IMR-90 (cell line): ENCODE measurements at regions not wholly inside any gene's neighbourhood (a gene's known extent, or its start where the extent isn't known, plus 50 kb on each side); places are given as distances from the start of the nearest gene placed in this dataset.

ENCODE experiments used
- ATAC-seq: fragments of 200-7000 bp; cut with Tn5 transposase; 2 replicates; pipeline ENCODE4 v1.9.1; 2020; ENCODE audit warnings: low read depth, mild to moderate bottlenecking, moderate library complexity
- BruUV-seq: library from RNA; stranded (reverse); fragments of 400-500 nt; replicated peaks from 2 replicates; lab custom pipeline; 2021; lab: Mats Ljungman, UMichigan
- CTCF ChIA-PET: fragments of 300-600 bp; formaldehyde crosslinking; extraction: SDS; loops from one replicate; lab custom pipeline; 2021; ENCODE audit warnings: antibody characterized with exemption; lab: Yijun Ruan, JAX
- POLR2A ChIA-PET: fragments of 300-600 bp; sonication (Branson Sonifier 250); formaldehyde crosslinking; loops from one replicate; lab custom pipeline; 2022; ENCODE audit warnings: antibody characterized with exemption; ENCODE audit not compliant: unreplicated experiment; lab: Charles Lee
- DNase-seq: peaks from one replicate; pipeline ENCODE4 v3.0.0; 2013
- H2AFZ ChIP-seq: replicated peaks from 2 replicates; pipeline ENCODE3; 2013; ENCODE audit warnings: low read length, mild to moderate bottlenecking; ENCODE audit not compliant: poor library complexity
- H2AK5ac ChIP-seq: 2 replicates; pipeline ENCODE4 v1.6.1; 2013; ENCODE audit warnings: low read depth, low read length, inconsistent platforms
- H2AK9ac ChIP-seq: replicated peaks from 2 replicates; pipeline ENCODE3; 2013; ENCODE audit warnings: mild to moderate bottlenecking, low read depth, low read length, moderate library complexity; ENCODE audit not compliant: poor library complexity
- H2BK120ac ChIP-seq: 2 replicates; pipeline ENCODE4 v1.6.1; 2013; ENCODE audit warnings: low read depth, low read length, inconsistent platforms
- H2BK15ac ChIP-seq: 3 replicates; pipeline ENCODE4 v1.6.1; 2013; ENCODE audit warnings: low read depth, low read length, inconsistent platforms
- H2BK20ac ChIP-seq: 2 replicates; pipeline ENCODE4 v1.6.1; 2013; ENCODE audit warnings: low read depth, mild to moderate bottlenecking, inconsistent platforms, low read length, moderate library complexity
- H2BK5ac ChIP-seq: 2 replicates; pipeline ENCODE4 v1.6.1; 2013; ENCODE audit warnings: mild to moderate bottlenecking, low read depth, low read length, inconsistent platforms; ENCODE audit not compliant: poor library complexity, severe bottlenecking
- H3K14ac ChIP-seq: replicated peaks from 2 replicates; pipeline ENCODE4 v1.6.1; 2013; ENCODE audit warnings: low read depth, low read length, inconsistent platforms
- H3K18ac ChIP-seq: 2 replicates; pipeline ENCODE4 v1.6.1; 2013; ENCODE audit warnings: low read depth, low read length, control low read depth
- H3K23ac ChIP-seq: 2 replicates; pipeline ENCODE4 v1.6.1; 2013; ENCODE audit warnings: low read depth, low read length, inconsistent platforms
- H3K27ac ChIP-seq: 2 replicates; pipeline ENCODE4 v1.5.1; 2013; ENCODE audit warnings: mild to moderate bottlenecking, control low read depth, low read length; ENCODE audit not compliant: insufficient read depth
- H3K27me3 ChIP-seq: 2 replicates; pipeline ENCODE4 v1.6.1; 2013; ENCODE audit warnings: low read length; ENCODE audit not compliant: control insufficient read depth, insufficient read depth
- H3K36me3 ChIP-seq: 2 replicates; pipeline ENCODE4 v1.6.1; 2013; ENCODE audit warnings: low read length, mixed read lengths; ENCODE audit not compliant: control insufficient read depth, insufficient read depth
- H3K4ac ChIP-seq: 2 replicates; pipeline ENCODE4 v1.6.1; 2013; ENCODE audit warnings: low read depth, low read length, inconsistent platforms
- H3K4me1 ChIP-seq: 2 replicates; pipeline ENCODE4 v1.6.1; 2013; ENCODE audit warnings: low read length, mixed read lengths; ENCODE audit not compliant: control insufficient read depth, insufficient read depth
- H3K4me2 ChIP-seq: 2 replicates; pipeline ENCODE4 v1.6.1; 2013; ENCODE audit warnings: low read depth, mild to moderate bottlenecking, control low read depth, low read length, moderate library complexity
- H3K4me3 ChIP-seq: 2 replicates; pipeline ENCODE4 v1.5.1; 2013; ENCODE audit warnings: low read depth, mild to moderate bottlenecking, control low read depth, low read length, moderate library complexity; ENCODE audit not compliant: insufficient read depth
- H3K56ac ChIP-seq: 2 replicates; pipeline ENCODE4 v1.6.1; 2013; ENCODE audit warnings: low read length, inconsistent platforms; ENCODE audit not compliant: insufficient read depth; ENCODE audit errors: extremely low read depth
- H3K79me1 ChIP-seq, 2 experiments: 2 replicates each; pipeline ENCODE4 v1.6.1; 2013; ENCODE audit warnings: low read length in 2 of 2, inconsistent platforms in 1 of 2, low read depth in 1 of 2
- H3K9ac ChIP-seq: 2 replicates; pipeline ENCODE4 v1.6.1; 2013; ENCODE audit warnings: low read depth, low read length, control low read depth
- H3K9me1 ChIP-seq: 2 replicates; pipeline ENCODE4 v1.6.1; 2013; ENCODE audit warnings: low read length, inconsistent platforms; ENCODE audit not compliant: insufficient read depth
- H3K9me3 ChIP-seq: 2 replicates; pipeline ENCODE4 v1.6.1; 2013; ENCODE audit warnings: low read length; ENCODE audit not compliant: control insufficient read depth, insufficient read depth
- H4K20me1 ChIP-seq: 2 replicates; pipeline ENCODE4 v1.6.1; 2013; ENCODE audit warnings: low read length, inconsistent platforms; ENCODE audit not compliant: insufficient read depth
- H4K5ac ChIP-seq: 2 replicates; pipeline ENCODE4 v1.6.1; 2013; ENCODE audit warnings: mild to moderate bottlenecking, low read depth, low read length, control low read depth
- H4K8ac ChIP-seq, 2 experiments: 2 replicates each; pipeline ENCODE4 v1.6.1; 2013; ENCODE audit warnings: low read depth in 2 of 2, low read length in 2 of 2, control low read depth in 1 of 2, inconsistent platforms in 1 of 2
- H4K91ac ChIP-seq: 2 replicates; pipeline ENCODE4 v1.6.1; 2013; ENCODE audit warnings: low read depth, low read length, inconsistent platforms; ENCODE audit not compliant: insufficient read depth
- BHLHE40 ChIP-seq: fragments of 150-350 bp; IDR thresholded peaks from 2 replicates; pipeline ENCODE4 v1.6.1; 2016; ENCODE audit warnings: mild to moderate bottlenecking, low read depth, low read length
- CEBPB ChIP-seq: IDR thresholded peaks from 2 replicates; pipeline ENCODE4 v1.6.1; 2012; ENCODE audit warnings: low read depth, low read length, improper control_type of control experiment
- CHD1 ChIP-seq: IDR thresholded peaks from 2 replicates; pipeline ENCODE4 v1.6.1; 2012; ENCODE audit warnings: low read depth, low read length, improper control_type of control experiment
- FOS ChIP-seq: fragments of 150-350 bp; IDR thresholded peaks from 2 replicates; pipeline ENCODE4 v1.6.1; 2016; ENCODE audit warnings: low read depth, low read length
- MAFK ChIP-seq: IDR thresholded peaks from 2 replicates; pipeline ENCODE4 v1.6.1; 2012; ENCODE audit warnings: low read depth, low read length, improper control_type of control experiment
- MAZ ChIP-seq: IDR thresholded peaks from 2 replicates; pipeline ENCODE4 v1.6.1; 2012; ENCODE audit warnings: low read depth, mild to moderate bottlenecking, low read length, improper control_type of control experiment, moderate library complexity, borderline replicate concordance
- NFE2L2 ChIP-seq: fragments of 150-350 bp; IDR thresholded peaks from 2 replicates; pipeline ENCODE4 v1.6.1; 2016; ENCODE audit warnings: low read depth, mild to moderate bottlenecking, low read length
- POLR2A ChIP-seq: IDR thresholded peaks from 2 replicates; pipeline ENCODE4 v1.6.1; 2012; ENCODE audit warnings: mild to moderate bottlenecking, low read depth, low read length
- RAD21 ChIP-seq: IDR thresholded peaks from 2 replicates; pipeline ENCODE4 v1.6.1; 2012; ENCODE audit warnings: low read length, improper control_type of control experiment
- RCOR1 ChIP-seq: IDR thresholded peaks from 2 replicates; pipeline ENCODE4 v1.6.1; 2012; ENCODE audit warnings: mild to moderate bottlenecking, low read length, improper control_type of control experiment; ENCODE audit not compliant: insufficient replicate concordance
- RFX5 ChIP-seq: IDR thresholded peaks from 2 replicates; pipeline ENCODE4 v1.8.0; 2012; ENCODE audit warnings: low read depth, mild to moderate bottlenecking, low read length, moderate library complexity
- SMC3 ChIP-seq: fragments of 150-350 bp; IDR thresholded peaks from 2 replicates; pipeline ENCODE4 v1.6.1; 2016; ENCODE audit warnings: low read depth, mild to moderate bottlenecking, antibody characterized with exemption, low read length, moderate library complexity
- USF2 ChIP-seq: fragments of 150-350 bp; IDR thresholded peaks from 2 replicates; pipeline ENCODE4 v1.6.1; 2017; ENCODE audit warnings: mild to moderate bottlenecking, antibody characterized with exemption, low read length, low read depth
- WGBS, 2 experiments: methylation state at CpG; one replicate each; pipeline versions ENCODE4 v1.1.5 to v1.1.7; 2013; ENCODE audit warnings: missing lambda C conversion rate in 2 of 2; ENCODE audit not compliant: insufficient read length in 1 of 2; ENCODE audit errors: extremely low coverage in 2 of 2; 5-methylcytosine and 5-hydroxymethylcytosine counted together
- dilution Hi-C: fragments of 300-500 bp; cut with HindIII; formaldehyde crosslinking; loops from one replicate; pipeline ENCODE4 v1.14.3; 2018; ENCODE audit warnings: low sequenced_read_pairs; ENCODE audit not compliant: unreplicated experiment
- in situ Hi-C: fragments of 300-500 bp; cut with MboI; formaldehyde crosslinking; loops from 3 replicates; pipeline ENCODE4 v1.14.3; 2019; ENCODE audit warnings: low sequenced_read_pairs, inconsistent platforms, mixed read lengths
- intact Hi-C: fragments of 100-400 bp; cut with micrococcal nuclease; formaldehyde crosslinking; loops from 2 replicates; pipeline ENCODE4 v1.10.0; 2022

DNA sequence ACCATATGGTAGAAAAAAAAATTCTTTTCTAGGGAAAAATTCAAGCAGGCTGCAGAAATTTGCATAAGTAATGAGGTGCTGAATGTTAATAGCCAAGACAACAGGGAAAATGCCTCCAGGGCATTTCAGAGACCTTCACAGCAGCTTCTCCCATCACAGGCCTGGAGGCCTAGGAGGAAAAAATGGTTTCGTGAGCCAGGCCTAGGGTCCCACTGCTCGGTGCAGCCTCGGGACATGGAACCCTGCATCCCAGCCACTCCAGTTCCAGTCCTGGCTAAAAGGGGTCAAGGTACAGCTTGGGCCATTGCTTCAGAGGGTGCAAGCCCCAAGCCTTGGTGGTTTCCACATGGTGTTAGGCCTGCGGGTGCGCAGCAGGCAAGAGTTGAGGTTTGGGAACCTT lies 436.0 kb upstream of the SMC2 start:
- Histone ChIP-seq H3K9me1 (no peaks in the 10 kb centered on the region), H2BK5ac (no peak overlapping the region), H4K8ac (no peak overlapping the region), H3K23ac (no peak overlapping the region), H2AK9ac (no peak overlapping the region), H3K79me1 (no peaks in the 10 kb centered on the region), H3K56ac (no peak overlapping the region), H3K4me3 (no peak overlapping the region), H3K9me3 (peaks cover 5% of the 10 kb centered on the region), H2BK20ac (no peak overlapping the region), H4K20me1 (no peaks in the 10 kb centered on the region), H2BK120ac (no peak overlapping the region), H2AK5ac (no peak overlapping the region), H3K4me2 (no peak overlapping the region), H3K4ac (no peak overlapping the region), H3K36me3 (no peaks in the 10 kb centered on the region), H3K4me1 (no peaks in the 10 kb centered on the region), H2AFZ (no peak overlapping the region), H2BK15ac (no peak overlapping the region), H3K27ac (no peak overlapping the region), H3K18ac (no peak overlapping the region), H4K91ac (no peak overlapping the region), H3K9ac (no peak overlapping the region), H3K27me3 (no peaks in the 10 kb centered on the region), H4K5ac (no peak overlapping the region), H3K14ac (no peak overlapping the region)
- ChIA-PET CTCF (no interaction called here), POLR2A (no interaction called here)
- intact Hi-C loops (no loop called here), dilution Hi-C loops (no loop called here), in situ Hi-C loops (no loop called here)
- ATAC-seq (no peak), DNase-seq (no peak)
- no peak for TF ChIP-seq CHD1
- no peak for TF ChIP-seq POLR2A
- TF ChIP-seq RCOR1 = no peak
- no peak for TF ChIP-seq MAFK
- no peak for TF ChIP-seq MAZ
- TF ChIP-seq RFX5 = no peak
- TF ChIP-seq BHLHE40 = no peak
- TF ChIP-seq NFE2L2 = no peak
- TF ChIP-seq RAD21 = no peak
- no peak for TF ChIP-seq SMC3
- no peak for TF ChIP-seq CEBPB
- TF ChIP-seq USF2 = no peak
- no peak for TF ChIP-seq FOS
- BruUV-seq = no TSS peak
- WGBS, 2 experiments = no CpG with 5 or more reads among the region's 5 CpGs
